ENCODE measurements at regions not wholly inside any gene's neighbourhood (a gene's known extent, or its start where the extent isn't known, plus 50 kb on each side); places are given as distances from the start of the nearest gene placed in this dataset.

DNA sequence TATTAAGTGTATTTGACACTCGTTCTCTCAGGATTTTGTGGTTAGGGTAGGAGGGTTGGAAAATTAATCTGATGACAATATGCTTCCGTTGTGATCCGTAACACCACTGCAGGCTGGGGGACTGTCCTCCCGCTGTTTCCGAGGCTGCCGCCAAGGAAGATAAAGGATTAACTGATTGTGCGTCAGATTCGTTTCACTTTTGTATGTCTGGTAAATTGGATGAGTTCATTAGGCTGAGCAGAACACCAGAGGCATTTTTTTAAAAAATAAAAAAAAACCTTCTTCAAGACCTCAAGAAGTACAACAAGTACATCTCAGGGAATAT is 486.7 kb upstream of the SALL1 start:
- H3K4me1 ChIP-seq (ENCODE audit: control insufficient read depth in 1 of 2, insufficient read depth in 2 of 2, low read length in 2 of 2), result no peaks in the 10 kb centered on the region
- no peak overlapping the region for H3K4me3 ChIP-seq (replicated peaks in 1 of 2; ENCODE audit: low read depth in 1 of 2, low read length in 2 of 2)
- no peaks in the 10 kb centered on the region for H4K20me1 ChIP-seq (ENCODE audit: insufficient read depth)
- RAD21 ChIA-PET (ENCODE audit: low non-redundant PET in 1 of 2, low total read pairs in 2 of 2, uncharacterized antibody in 2 of 2, unreplicated experiment in 2 of 2), result no interaction called here
- H3K4me2 ChIP-seq (ENCODE audit: low read length), result no peak overlapping the region
- POLR2A ChIA-PET, result no interaction called here
- H3K9me3 ChIP-seq (ENCODE audit: control insufficient read depth in 1 of 2, insufficient read depth in 1 of 2, low read depth in 1 of 2, low read length in 2 of 2), result peaks cover 3 to 9% of the 10 kb centered on the region in 2 experiments; a peak in 2 of 4 replicates
- no TSS peak for BruUV-seq (replicated peaks)
- no peak overlapping the region for H2AFZ ChIP-seq (ENCODE audit: low read depth, low read length, poor library complexity, severe bottlenecking)
- DNase-seq (ENCODE audit: low read depth, low spot score) (no peak), ATAC-seq (no peak)
- H3K79me2 ChIP-seq (ENCODE audit: insufficient read depth, low read length), result no peaks in the 10 kb centered on the region
- CTCF ChIA-PET, result no interaction called here
- no peak overlapping the region for H3K27ac ChIP-seq (ENCODE audit: low read depth, low read length)
- TF ChIP-seq, protein P1, sequence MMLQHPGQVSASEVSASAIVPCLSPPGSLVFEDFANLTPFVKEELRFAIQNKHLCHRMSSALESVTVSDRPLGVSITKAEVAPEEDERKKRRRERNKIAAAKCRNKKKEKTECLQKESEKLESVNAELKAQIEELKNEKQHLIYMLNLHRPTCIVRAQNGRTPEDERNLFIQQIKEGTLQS (IDR thresholded peaks at IDR 0.05), result no peak
- TF ChIP-seq, protein P2, sequence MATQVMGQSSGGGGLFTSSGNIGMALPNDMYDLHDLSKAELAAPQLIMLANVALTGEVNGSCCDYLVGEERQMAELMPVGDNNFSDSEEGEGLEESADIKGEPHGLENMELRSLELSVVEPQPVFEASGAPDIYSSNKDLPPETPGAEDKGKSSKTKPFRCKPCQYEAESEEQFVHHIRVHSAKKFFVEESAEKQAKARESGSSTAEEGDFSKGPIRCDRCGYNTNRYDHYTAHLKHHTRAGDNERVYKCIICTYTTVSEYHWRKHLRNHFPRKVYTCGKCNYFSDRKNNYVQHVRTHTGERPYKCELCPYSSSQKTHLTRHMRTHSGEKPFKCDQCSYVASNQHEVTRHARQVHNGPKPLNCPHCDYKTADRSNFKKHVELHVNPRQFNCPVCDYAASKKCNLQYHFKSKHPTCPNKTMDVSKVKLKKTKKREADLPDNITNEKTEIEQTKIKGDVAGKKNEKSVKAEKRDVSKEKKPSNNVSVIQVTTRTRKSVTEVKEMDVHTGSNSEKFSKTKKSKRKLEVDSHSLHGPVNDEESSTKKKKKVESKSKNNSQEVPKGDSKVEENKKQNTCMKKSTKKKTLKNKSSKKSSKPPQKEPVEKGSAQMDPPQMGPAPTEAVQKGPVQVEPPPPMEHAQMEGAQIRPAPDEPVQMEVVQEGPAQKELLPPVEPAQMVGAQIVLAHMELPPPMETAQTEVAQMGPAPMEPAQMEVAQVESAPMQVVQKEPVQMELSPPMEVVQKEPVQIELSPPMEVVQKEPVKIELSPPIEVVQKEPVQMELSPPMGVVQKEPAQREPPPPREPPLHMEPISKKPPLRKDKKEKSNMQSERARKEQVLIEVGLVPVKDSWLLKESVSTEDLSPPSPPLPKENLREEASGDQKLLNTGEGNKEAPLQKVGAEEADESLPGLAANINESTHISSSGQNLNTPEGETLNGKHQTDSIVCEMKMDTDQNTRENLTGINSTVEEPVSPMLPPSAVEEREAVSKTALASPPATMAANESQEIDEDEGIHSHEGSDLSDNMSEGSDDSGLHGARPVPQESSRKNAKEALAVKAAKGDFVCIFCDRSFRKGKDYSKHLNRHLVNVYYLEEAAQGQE (IDR thresholded peaks at IDR 0.05; ENCODE audit: low read depth), result no peak
- no peak for TF ChIP-seq ZFX (IDR thresholded peaks at IDR 0.05)
- no peaks in the 10 kb centered on the region for H3K9me2 ChIP-seq (ENCODE audit: insufficient read depth)
- H3K27me3 ChIP-seq (ENCODE audit: insufficient read depth, low read length), result no peaks in the 10 kb centered on the region
- intact Hi-C loops (cut with micrococcal nuclease), result no loop called here
- H3K9ac ChIP-seq (ENCODE audit: low read length), result no peak overlapping the region
- H3K36me3 ChIP-seq (ENCODE audit: control insufficient read depth in 1 of 2, insufficient read depth in 2 of 2, low read length in 2 of 2), result no peaks in the 10 kb centered on the region

DNA sequence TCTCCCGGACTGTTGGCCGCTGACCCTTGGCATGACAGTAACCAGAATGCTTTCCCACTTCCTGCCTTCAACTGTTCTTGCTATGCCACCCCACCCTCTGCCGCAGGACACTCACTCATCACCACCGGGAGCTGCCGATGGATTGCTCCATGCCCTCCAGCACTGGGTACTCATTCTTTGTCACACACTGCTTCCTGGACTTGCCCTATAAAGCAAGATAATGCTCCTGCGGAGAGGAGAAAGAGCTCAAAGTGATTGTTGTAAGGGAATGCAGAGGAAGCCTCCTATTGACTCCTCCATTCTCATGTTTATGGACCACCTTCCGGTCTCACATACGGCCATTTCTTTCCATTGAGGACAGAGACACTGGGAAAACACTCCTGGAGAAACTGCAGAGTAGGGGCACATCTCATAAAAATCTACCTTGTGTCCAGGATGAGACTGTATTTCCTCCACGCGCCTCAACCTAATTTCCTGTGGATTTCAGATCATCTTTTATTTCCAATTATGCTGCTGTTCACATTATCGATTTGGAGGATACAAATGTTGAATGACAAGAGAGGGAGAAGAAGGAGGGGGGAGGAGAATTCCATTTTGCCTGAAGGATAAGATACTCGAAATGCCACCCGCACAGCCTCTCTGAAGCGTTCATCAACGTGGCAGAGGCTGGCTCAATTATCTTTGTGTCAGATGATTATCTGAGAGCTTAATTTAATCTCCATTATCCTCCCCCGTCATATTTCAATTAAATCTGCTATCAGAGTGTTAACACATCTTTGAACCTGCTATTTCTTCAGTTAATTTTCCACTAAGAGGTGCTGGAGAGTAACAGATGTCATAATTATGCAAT is 486.1 kb upstream of the SALL1 start:
- peaks cover 3 to 9% of the 10 kb centered on the region in 2 experiments; a peak in 2 of 4 replicates for H3K9me3 ChIP-seq (ENCODE audit: control insufficient read depth in 1 of 2, insufficient read depth in 1 of 2, low read depth in 1 of 2, low read length in 2 of 2)
- no peaks in the 10 kb centered on the region for H3K79me2 ChIP-seq (ENCODE audit: insufficient read depth, low read length)
- no peak overlapping the region for H3K27ac ChIP-seq (ENCODE audit: low read depth, low read length)
- POLR2A ChIA-PET, result no interaction called here
- RAD21 ChIA-PET (ENCODE audit: low non-redundant PET in 1 of 2, low total read pairs in 2 of 2, uncharacterized antibody in 2 of 2, unreplicated experiment in 2 of 2), result no interaction called here
- DNase-seq (ENCODE audit: low read depth, low spot score) (no peak), ATAC-seq (no peak)
- H3K4me2 ChIP-seq (ENCODE audit: low read length), result no peak overlapping the region
- intact Hi-C loops (cut with micrococcal nuclease), result no loop called here
- H3K4me1 ChIP-seq (ENCODE audit: control insufficient read depth in 1 of 2, insufficient read depth in 2 of 2, low read length in 2 of 2), result no peaks in the 10 kb centered on the region
- H3K9me2 ChIP-seq (ENCODE audit: insufficient read depth), result no peaks in the 10 kb centered on the region
- CTCF ChIA-PET, result no interaction called here
- H4K20me1 ChIP-seq (ENCODE audit: insufficient read depth), result no peaks in the 10 kb centered on the region
- no TSS peak for BruUV-seq (replicated peaks)
- H3K36me3 ChIP-seq (ENCODE audit: control insufficient read depth in 1 of 2, insufficient read depth in 2 of 2, low read length in 2 of 2), result no peaks in the 10 kb centered on the region
- H3K4me3 ChIP-seq (replicated peaks in 1 of 2; ENCODE audit: low read depth in 1 of 2, low read length in 2 of 2), result no peak overlapping the region
- no peak overlapping the region for H3K9ac ChIP-seq (ENCODE audit: low read length)
- H2AFZ ChIP-seq (ENCODE audit: low read depth, low read length, poor library complexity, severe bottlenecking), result no peak overlapping the region
- no peaks in the 10 kb centered on the region for H3K27me3 ChIP-seq (ENCODE audit: insufficient read depth, low read length)
- TF ChIP-seq TCF7L2 (IDR thresholded peaks at IDR 0.05; ENCODE audit: borderline replicate concordance, extremely low read depth, insufficient read depth, insufficient read length), result no peak
- TF ChIP-seq POLR2AphosphoS5 (IDR thresholded peaks at IDR 0.05; ENCODE audit: low read depth, low read length), result no peak
- TF ChIP-seq ZNF274 (IDR thresholded peaks at IDR 0.05; ENCODE audit: low read depth, low read length), result no peak
- TF ChIP-seq, protein P1 (IDR thresholded peaks at IDR 0.05), result no peak
- TF ChIP-seq SRF (IDR thresholded peaks at IDR 0.05; ENCODE audit: low read depth), result no peak
- TF ChIP-seq EGR1 (IDR thresholded peaks at IDR 0.05; ENCODE audit: low read depth), result no peak
- TF ChIP-seq, protein P3, sequence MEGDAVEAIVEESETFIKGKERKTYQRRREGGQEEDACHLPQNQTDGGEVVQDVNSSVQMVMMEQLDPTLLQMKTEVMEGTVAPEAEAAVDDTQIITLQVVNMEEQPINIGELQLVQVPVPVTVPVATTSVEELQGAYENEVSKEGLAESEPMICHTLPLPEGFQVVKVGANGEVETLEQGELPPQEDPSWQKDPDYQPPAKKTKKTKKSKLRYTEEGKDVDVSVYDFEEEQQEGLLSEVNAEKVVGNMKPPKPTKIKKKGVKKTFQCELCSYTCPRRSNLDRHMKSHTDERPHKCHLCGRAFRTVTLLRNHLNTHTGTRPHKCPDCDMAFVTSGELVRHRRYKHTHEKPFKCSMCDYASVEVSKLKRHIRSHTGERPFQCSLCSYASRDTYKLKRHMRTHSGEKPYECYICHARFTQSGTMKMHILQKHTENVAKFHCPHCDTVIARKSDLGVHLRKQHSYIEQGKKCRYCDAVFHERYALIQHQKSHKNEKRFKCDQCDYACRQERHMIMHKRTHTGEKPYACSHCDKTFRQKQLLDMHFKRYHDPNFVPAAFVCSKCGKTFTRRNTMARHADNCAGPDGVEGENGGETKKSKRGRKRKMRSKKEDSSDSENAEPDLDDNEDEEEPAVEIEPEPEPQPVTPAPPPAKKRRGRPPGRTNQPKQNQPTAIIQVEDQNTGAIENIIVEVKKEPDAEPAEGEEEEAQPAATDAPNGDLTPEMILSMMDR (IDR thresholded peaks at IDR 0.05 in 2 of 3, conservative IDR thresholded peaks at IDR 0.05 in 1 of 3; ENCODE audit: borderline replicate concordance in 1 of 3, insufficient read depth in 1 of 3, low read depth in 2 of 3, low read length in 2 of 3), result no peak
- TF ChIP-seq POLR2A (IDR thresholded peaks at IDR 0.05; ENCODE audit: borderline replicate concordance, extremely low read depth, insufficient read depth, insufficient read length), result no peak
